OCI-LY1 (cell line): ENCODE measurements at regions not wholly inside any gene's neighbourhood (a gene's known extent, or its start where the extent isn't known, plus 50 kb on each side); places are given as distances from the start of the nearest gene placed in this dataset.

ENCODE experiments used
- H2AFZ ChIP-seq: fragments of 200-600 bp; sonication (generic), shearing (Covaris generic); 2 replicates; pipeline ENCODE4 v1.6.0; 2014; ENCODE audit warnings: antibody characterized with exemption, mild to moderate bottlenecking, low read length
- H3F3A ChIP-seq: fragments of 200-600 bp; sonication (generic), shearing (Covaris generic); 2 replicates; pipeline ENCODE4 v1.6.0; 2014; ENCODE audit warnings: mild to moderate bottlenecking, antibody characterized with exemption, low read length, moderate library complexity; ENCODE audit not compliant: insufficient read depth
- H3K27ac ChIP-seq: fragments of 200-600 bp; sonication (generic); 2 replicates; pipeline ENCODE4 v1.5.1; 2014; ENCODE audit warnings: low read length, mixed run types, mild to moderate bottlenecking, low read depth; ENCODE audit not compliant: poor library complexity, severe bottlenecking
- H3K27me3 ChIP-seq: fragments of 200-600 bp; sonication (generic); 2 replicates; pipeline ENCODE4 v1.6.0; 2014; ENCODE audit warnings: antibody characterized with exemption, mild to moderate bottlenecking, low read length, moderate library complexity; ENCODE audit not compliant: insufficient read depth
- H3K36me3 ChIP-seq: fragments of 200-600 bp; sonication (generic); 2 replicates; pipeline ENCODE4 v1.6.1; 2014; ENCODE audit warnings: mild to moderate bottlenecking, antibody characterized with exemption, low read length, moderate library complexity, mixed read lengths; ENCODE audit not compliant: insufficient read depth
- H3K4me1 ChIP-seq: fragments of 200-600 bp; sonication (generic); 2 replicates; pipeline ENCODE4 v1.5.1; 2014; ENCODE audit warnings: mild to moderate bottlenecking, low read length, moderate library complexity; ENCODE audit not compliant: insufficient read depth, severe bottlenecking
- H3K4me2 ChIP-seq: fragments of 200-600 bp; sonication (generic), shearing (Covaris generic); 2 replicates; pipeline ENCODE4 v1.6.1; 2014; ENCODE audit warnings: low read length
- H3K4me3 ChIP-seq: fragments of 200-600 bp; sonication (generic); 2 replicates; pipeline ENCODE4 v1.5.1; 2014; ENCODE audit warnings: low read length, low read depth, mild to moderate bottlenecking, mixed read lengths; ENCODE audit not compliant: poor library complexity, severe bottlenecking
- H3K79me2 ChIP-seq: fragments of 200-600 bp; shearing (Covaris generic); 2 replicates; pipeline ENCODE4 v1.6.1; 2016; ENCODE audit warnings: mixed run types, low read length, mixed read lengths; ENCODE audit not compliant: insufficient read depth
- H3K9ac ChIP-seq: fragments of 200-600 bp; sonication (generic), shearing (Covaris generic); 2 replicates; pipeline ENCODE4 v1.6.1; 2014; ENCODE audit warnings: mild to moderate bottlenecking, low read length, mixed read lengths
- H3K9me2 ChIP-seq: fragments of 200-600 bp; sonication (generic), shearing (Covaris generic); 2 replicates; pipeline ENCODE4 v1.6.1; 2014; ENCODE audit warnings: low read depth, mild to moderate bottlenecking, low read length, mixed read lengths
- H3K9me3 ChIP-seq: fragments of 200-600 bp; shearing (Covaris generic); 2 replicates; pipeline ENCODE4 v1.6.1; 2014; ENCODE audit warnings: low read length, mixed read lengths
- H4K20me1 ChIP-seq: fragments of 200-600 bp; sonication (generic), shearing (Covaris generic); 2 replicates; pipeline ENCODE4 v1.6.0; 2016; ENCODE audit warnings: mild to moderate bottlenecking, low read length; ENCODE audit not compliant: insufficient read depth
- CTCF ChIP-seq: fragments of 200-600 bp; sonication (generic), shearing (Covaris generic); IDR thresholded peaks from 2 replicates; pipeline ENCODE4 v1.5.1; 2017; ENCODE audit warnings: mild to moderate bottlenecking, antibody characterized with exemption, low read length, moderate library complexity, mixed read lengths
- EZH2 ChIP-seq: fragments of 200-600 bp; sonication (generic), shearing (Covaris generic); IDR thresholded peaks from 2 replicates; pipeline ENCODE4 v1.8.0; 2017; ENCODE audit warnings: borderline replicate concordance, mixed run types, mild to moderate bottlenecking, antibody characterized with exemption, low read length, moderate library complexity, mixed read lengths

GRCh38 chr14:39581474-39581873 lies 149.2 kb upstream of the FBXO33 start:
- Histone ChIP-seq H2AFZ (no peak overlapping the region), H4K20me1 (no peaks in the 10 kb centered on the region), H3K4me1 (peaks cover 11% of the 10 kb centered on the region), H3K9me2 (no peaks in the 10 kb centered on the region), H3K27me3 (no peaks in the 10 kb centered on the region), H3K9ac (no peak overlapping the region; the same call in 1 of the 2 replicates), H3K4me3 (no peak overlapping the region), H3K79me2 (no peaks in the 10 kb centered on the region), H3K36me3 (no peaks in the 10 kb centered on the region), H3K9me3 (no peaks in the 10 kb centered on the region), H3K27ac (no peak overlapping the region), H3K4me2 (no peak overlapping the region), H3F3A (no peaks in the 10 kb centered on the region)
- TF ChIP-seq CTCF, result peak; percentile 56; the same call in 1 of the 2 replicates
- TF ChIP-seq EZH2, result no peak

GRCh38 chr14:39580696-39581095 lies 148.5 kb upstream of the FBXO33 start:
- H4K20me1 ChIP-seq, result no peaks in the 10 kb centered on the region
- no peaks in the 10 kb centered on the region for H3K9me2 ChIP-seq
- TF ChIP-seq CTCF, result no peak
- TF ChIP-seq EZH2, result no peak
- H3K27me3 ChIP-seq, result no peaks in the 10 kb centered on the region
- no peaks in the 10 kb centered on the region for H3F3A ChIP-seq
- peaks cover 11% of the 10 kb centered on the region for H3K4me1 ChIP-seq
- H3K27ac ChIP-seq, result no peak overlapping the region
- H3K9ac ChIP-seq, result no peak overlapping the region
- no peak overlapping the region for H2AFZ ChIP-seq
- H3K79me2 ChIP-seq, result no peaks in the 10 kb centered on the region
- no peak overlapping the region for H3K4me3 ChIP-seq
- no peak overlapping the region for H3K4me2 ChIP-seq
- no peaks in the 10 kb centered on the region for H3K36me3 ChIP-seq
- no peaks in the 10 kb centered on the region for H3K9me3 ChIP-seq

GRCh38 chr14:39576736-39577135 lies 144.5 kb upstream of the FBXO33 start:
- Histone ChIP-seq H3K4me1 (no peaks in the 10 kb centered on the region), H3K9me2 (no peaks in the 10 kb centered on the region)
- no peak for TF ChIP-seq CTCF
- no peak for TF ChIP-seq EZH2

More at GRCh38 chr14:39576736-39577135, 144.5 kb upstream of the FBXO33 start:
- Histone ChIP-seq H3K36me3 (no peaks in the 10 kb centered on the region), H3K9me3 (peaks cover 8% of the 10 kb centered on the region; the same call in 1 of the 2 replicates), H4K20me1 (no peaks in the 10 kb centered on the region), H3K79me2 (no peaks in the 10 kb centered on the region), H3K9ac (no peak overlapping the region), H3K4me2 (no peak overlapping the region), H2AFZ (no peak overlapping the region), H3F3A (no peaks in the 10 kb centered on the region), H3K4me3 (no peak overlapping the region), H3K27ac (no peak overlapping the region), H3K27me3 (no peaks in the 10 kb centered on the region)
